Rectal smooth muscle tissue (tissue), 1 donor: ENCODE measurements at regions not wholly inside any gene's neighbourhood (a gene's known extent, or its start where the extent isn't known, plus 50 kb on each side); places are given as distances from the start of the nearest gene placed in this dataset.

Experiments
- H3K27ac ChIP-seq: one replicate; pipeline ENCODE4 v1.7.0; 2013; ENCODE audit warnings: low read depth, low read length, inconsistent platforms
- H3K27me3 ChIP-seq: one replicate; pipeline ENCODE4 v1.7.0; 2013; ENCODE audit warnings: low read length; ENCODE audit not compliant: control insufficient read depth, insufficient read depth
- H3K36me3 ChIP-seq: one replicate; pipeline ENCODE4 v1.7.0; 2013; ENCODE audit warnings: low read length; ENCODE audit not compliant: control insufficient read depth, insufficient read depth
- H3K4me1 ChIP-seq: one replicate; pipeline ENCODE4 v1.7.0; 2013; ENCODE audit warnings: low read length; ENCODE audit not compliant: control insufficient read depth, insufficient read depth
- H3K4me3 ChIP-seq: one replicate; pipeline ENCODE4 v1.7.0; 2013; ENCODE audit warnings: low read length
- H3K9ac ChIP-seq: one replicate; pipeline ENCODE4 v1.7.0; 2013; ENCODE audit warnings: low read length

DNA sequence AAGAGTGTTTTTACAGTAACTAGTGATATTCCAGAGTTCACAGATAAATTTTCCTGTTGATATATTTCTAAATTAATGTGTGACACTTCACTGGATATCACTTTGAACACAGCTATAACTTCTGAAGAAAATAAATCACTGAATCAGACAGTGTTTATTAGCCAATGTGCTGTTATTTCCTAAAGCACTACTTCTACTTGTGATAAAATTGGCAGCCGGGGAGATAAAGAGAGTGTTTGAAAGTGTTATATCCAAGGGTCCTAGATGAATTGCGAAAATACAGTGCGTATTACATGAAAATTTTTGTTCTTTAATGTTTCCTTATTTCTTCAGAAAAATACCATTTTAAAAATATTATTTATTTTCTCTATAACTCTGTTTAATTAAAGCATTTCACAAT lies 417.5 kb upstream of the ARGLU1 start:
- Histone ChIP-seq H3K9ac (no peak overlapping the region), H3K4me1 (no peaks in the 10 kb centered on the region), H3K36me3 (no peaks in the 10 kb centered on the region), H3K27me3 (no peaks in the 10 kb centered on the region), H3K4me3 (no peak overlapping the region), H3K27ac (no peak overlapping the region)

DNA sequence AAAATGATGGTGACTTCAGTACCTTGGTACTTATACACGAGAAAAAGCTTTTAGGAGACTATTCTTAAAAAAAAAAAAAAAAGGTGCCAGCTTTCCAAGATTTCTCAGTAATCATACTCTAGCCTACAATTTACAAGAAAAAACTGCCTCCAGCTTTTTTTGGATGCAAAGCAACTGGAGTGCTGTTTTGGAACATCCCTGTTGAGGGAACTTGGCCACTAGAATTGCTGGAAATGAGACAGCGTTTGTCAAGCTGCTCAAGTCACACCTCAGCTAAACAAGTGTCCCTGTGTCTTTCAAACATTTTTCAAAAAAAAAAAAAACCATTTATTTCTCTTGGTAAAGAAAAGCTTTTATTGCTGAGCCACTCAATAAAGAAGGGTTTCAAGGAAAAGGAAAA lies 413.1 kb upstream of the ARGLU1 start:
- Histone ChIP-seq H3K36me3 (no peaks in the 10 kb centered on the region), H3K4me3 (no peak overlapping the region), H3K4me1 (no peaks in the 10 kb centered on the region), H3K9ac (no peak overlapping the region), H3K27me3 (no peaks in the 10 kb centered on the region), H3K27ac (no peak overlapping the region)

DNA sequence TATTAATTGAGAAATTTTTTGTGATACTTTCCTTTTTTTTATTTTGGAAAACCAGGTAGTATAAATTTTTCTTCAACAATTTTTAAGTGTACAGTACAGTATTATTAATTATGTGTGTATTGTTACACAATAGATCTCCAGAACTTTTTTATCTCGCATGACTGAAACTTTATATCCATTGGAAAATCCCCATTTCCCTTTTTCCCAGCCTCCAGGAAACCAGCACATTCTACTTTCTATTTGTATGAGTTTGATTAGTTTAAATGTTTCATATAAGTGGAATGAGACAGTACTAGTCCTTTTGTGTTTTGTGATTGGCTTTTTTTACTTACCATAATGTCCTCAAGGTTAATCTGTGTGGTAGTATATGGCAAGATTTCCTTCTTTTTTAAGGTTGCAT lies 399.5 kb upstream of the ARGLU1 start:
- H3K36me3 ChIP-seq = no peaks in the 10 kb centered on the region
- no peak overlapping the region for H3K9ac ChIP-seq
- H3K27ac ChIP-seq = no peak overlapping the region
- H3K4me1 ChIP-seq = no peaks in the 10 kb centered on the region
- H3K27me3 ChIP-seq = no peaks in the 10 kb centered on the region
- no peak overlapping the region for H3K4me3 ChIP-seq

DNA sequence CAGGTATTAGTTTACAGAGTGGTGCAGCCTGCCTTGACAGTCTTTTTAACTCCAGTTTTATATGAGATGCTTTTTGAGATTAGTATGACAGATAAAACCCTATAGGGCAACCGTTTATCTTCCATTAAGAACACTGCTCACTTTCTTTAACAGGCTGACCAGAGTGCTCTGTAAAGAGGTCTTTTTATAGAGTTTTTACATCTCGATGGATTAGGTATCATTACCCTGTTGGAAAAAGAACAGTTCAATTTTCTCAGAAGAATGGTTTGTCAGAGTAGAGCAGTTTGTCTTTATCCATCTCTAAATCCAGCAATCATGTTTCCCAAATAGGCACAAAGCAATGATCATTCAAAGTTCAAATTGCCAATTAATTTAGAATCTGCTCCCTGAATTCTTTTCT lies 395.2 kb upstream of the ARGLU1 start:
- Histone ChIP-seq H3K4me1 (no peaks in the 10 kb centered on the region), H3K27me3 (no peaks in the 10 kb centered on the region), H3K9ac (no peak overlapping the region), H3K4me3 (no peak overlapping the region), H3K36me3 (no peaks in the 10 kb centered on the region), H3K27ac (no peak overlapping the region)

DNA sequence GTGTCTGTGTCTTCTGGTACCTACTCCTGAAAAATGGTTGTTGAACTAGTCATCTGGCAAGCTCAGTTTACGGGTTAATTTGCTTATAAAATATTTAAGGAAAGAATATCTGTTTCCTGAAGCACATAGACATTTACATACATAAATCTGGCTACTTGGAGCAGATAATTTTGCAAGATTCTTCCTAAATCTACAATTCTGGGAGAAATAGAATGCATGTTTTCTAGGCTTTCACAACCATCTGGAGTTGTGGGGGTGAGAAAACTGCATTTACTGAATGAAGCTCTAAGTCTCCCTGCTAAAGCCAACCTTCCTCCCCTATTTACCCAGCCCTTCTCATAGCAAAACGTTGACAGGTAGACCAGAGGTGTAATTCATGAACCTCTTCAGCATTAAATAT lies 393.7 kb upstream of the ARGLU1 start:
- no peaks in the 10 kb centered on the region for H3K36me3 ChIP-seq
- H3K9ac ChIP-seq = no peak overlapping the region
- H3K27ac ChIP-seq = no peak overlapping the region
- no peak overlapping the region for H3K4me3 ChIP-seq
- no peaks in the 10 kb centered on the region for H3K4me1 ChIP-seq
- H3K27me3 ChIP-seq = no peaks in the 10 kb centered on the region

DNA sequence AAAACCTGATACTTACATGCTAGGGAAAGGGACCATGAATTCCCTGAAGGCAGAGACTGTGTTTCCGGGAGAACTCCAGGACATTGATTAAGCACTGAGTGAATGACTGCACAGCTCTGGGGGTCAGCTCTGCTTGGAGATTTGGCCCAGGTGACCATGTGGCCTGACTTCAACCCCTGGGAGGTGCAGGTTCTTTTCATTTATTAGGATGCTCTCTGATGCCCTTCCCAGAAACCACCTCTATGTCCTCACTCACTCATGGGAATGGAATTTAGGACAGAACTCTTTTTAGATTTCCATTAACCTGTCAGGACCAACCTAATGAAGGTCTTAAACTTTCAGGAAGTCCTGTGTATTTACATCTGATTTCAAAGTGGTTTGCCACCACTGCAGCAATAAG lies 393.3 kb upstream of the ARGLU1 start:
- H3K36me3 ChIP-seq = no peaks in the 10 kb centered on the region
- H3K4me1 ChIP-seq = no peaks in the 10 kb centered on the region
- no peak overlapping the region for H3K4me3 ChIP-seq
- H3K9ac ChIP-seq = no peak overlapping the region
- H3K27ac ChIP-seq = no peak overlapping the region
- no peaks in the 10 kb centered on the region for H3K27me3 ChIP-seq

DNA sequence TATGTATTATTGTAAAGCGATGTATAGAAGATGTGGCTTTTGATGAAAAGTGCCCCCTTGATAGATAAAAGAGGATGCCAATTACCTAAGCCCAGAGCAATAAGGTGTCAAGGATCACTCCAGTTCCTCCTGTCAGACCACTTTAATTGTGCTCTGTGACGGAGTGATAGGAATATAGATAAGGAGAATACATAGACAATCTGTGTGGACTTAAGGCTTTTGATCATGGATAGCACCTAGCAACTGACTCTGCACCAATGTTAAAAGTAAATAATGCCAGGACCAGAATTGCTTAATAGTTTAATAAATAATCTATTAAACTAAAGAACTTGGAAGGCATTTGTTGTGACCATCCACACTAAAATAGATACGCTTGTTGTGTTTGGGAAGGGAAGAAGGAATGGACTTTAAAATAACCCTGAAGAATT lies 390.7 kb upstream of the ARGLU1 start:
- no peaks in the 10 kb centered on the region for H3K27me3 ChIP-seq
- no peak overlapping the region for H3K4me3 ChIP-seq
- no peaks in the 10 kb centered on the region for H3K4me1 ChIP-seq
- H3K36me3 ChIP-seq = no peaks in the 10 kb centered on the region
- H3K9ac ChIP-seq = no peak overlapping the region
- H3K27ac ChIP-seq = no peak overlapping the region

DNA sequence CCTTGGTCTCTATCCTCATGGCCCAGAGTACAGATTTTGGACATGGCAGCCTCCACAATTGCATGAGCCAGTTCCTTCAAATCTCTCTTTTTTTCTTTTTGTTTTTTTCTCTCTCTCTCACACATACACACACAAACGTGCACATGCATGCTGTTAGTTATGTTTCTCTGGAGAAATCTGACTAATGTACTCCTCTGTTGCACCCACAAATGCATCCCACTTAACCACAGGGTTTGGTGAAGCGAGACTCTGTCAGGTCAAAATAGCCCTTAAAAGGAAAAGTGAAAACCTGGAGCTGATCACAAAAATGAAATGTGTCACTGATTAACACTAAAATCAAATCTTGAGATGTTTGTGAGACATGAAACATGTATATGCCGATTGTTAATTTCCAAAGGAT lies 374.6 kb upstream of the ARGLU1 start:
- Histone ChIP-seq H3K4me1 (no peaks in the 10 kb centered on the region), H3K36me3 (no peaks in the 10 kb centered on the region), H3K9ac (no peak overlapping the region), H3K27me3 (no peaks in the 10 kb centered on the region), H3K4me3 (no peak overlapping the region), H3K27ac (no peak overlapping the region)

DNA sequence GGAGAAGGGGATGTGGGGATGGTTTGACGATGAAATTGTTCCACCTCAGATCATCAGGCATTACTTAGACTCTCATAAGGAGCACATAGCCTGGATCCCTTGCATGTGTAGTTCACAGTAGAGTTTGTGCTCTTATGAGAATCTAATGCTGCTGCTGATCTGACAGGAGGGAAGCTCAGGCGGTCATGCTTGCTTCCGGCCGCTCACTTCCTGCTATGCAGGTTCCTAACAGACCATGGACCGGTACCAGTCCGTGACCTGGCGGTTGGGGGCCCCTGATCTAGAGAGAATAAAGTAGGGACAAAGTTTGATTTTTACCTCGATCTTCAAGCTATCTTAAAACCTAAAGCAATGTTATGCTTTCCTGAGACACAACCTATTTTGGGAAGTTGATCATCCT lies 373.8 kb upstream of the ARGLU1 start:
- Histone ChIP-seq H3K4me3 (no peak overlapping the region), H3K27ac (no peak overlapping the region), H3K27me3 (no peaks in the 10 kb centered on the region), H3K4me1 (no peaks in the 10 kb centered on the region), H3K36me3 (no peaks in the 10 kb centered on the region), H3K9ac (no peak overlapping the region)

DNA sequence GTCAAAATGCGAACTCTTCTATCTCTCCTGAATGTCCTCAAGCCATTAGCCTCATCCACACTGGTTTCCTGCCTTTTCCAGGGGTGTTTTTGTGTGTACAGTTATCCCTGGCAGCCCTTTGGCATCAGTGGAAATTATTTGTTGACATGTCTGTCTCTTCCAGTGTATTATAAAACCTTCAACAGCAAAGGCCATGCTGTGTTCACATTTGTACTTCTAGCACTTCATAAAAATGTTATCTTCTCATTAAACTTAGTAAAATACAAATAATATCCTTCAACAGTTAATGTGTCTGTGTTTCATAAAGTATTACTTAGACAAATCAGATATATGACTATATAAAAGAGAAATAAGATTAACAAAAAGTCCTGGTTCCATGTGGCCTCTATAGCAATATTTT lies 359.5 kb upstream of the ARGLU1 start:
- H3K36me3 ChIP-seq = no peaks in the 10 kb centered on the region
- no peak overlapping the region for H3K27ac ChIP-seq
- no peak overlapping the region for H3K9ac ChIP-seq
- no peaks in the 10 kb centered on the region for H3K4me1 ChIP-seq
- no peaks in the 10 kb centered on the region for H3K27me3 ChIP-seq
- no peak overlapping the region for H3K4me3 ChIP-seq

DNA sequence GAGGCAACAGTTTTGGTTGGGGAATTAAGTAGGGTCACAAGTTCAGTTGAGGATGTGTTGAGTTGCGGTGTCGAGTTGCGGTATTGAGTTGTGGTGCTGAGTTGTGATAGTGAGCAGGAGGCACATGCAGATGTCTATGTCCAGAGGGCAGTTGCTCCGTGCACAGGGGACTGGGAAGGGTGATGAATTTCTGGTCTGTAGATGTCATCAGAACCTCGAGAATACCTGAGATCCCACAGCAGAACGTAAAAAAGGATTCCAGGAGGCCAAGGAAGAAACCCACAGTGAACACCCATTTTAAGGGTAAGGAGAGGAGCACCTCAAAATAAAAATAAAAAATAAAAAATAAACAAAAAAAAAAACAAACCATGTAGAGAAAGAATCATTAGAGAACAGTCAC lies 354.4 kb upstream of the ARGLU1 start:
- no peak overlapping the region for H3K4me3 ChIP-seq
- no peak overlapping the region for H3K9ac ChIP-seq
- no peaks in the 10 kb centered on the region for H3K36me3 ChIP-seq

DNA sequence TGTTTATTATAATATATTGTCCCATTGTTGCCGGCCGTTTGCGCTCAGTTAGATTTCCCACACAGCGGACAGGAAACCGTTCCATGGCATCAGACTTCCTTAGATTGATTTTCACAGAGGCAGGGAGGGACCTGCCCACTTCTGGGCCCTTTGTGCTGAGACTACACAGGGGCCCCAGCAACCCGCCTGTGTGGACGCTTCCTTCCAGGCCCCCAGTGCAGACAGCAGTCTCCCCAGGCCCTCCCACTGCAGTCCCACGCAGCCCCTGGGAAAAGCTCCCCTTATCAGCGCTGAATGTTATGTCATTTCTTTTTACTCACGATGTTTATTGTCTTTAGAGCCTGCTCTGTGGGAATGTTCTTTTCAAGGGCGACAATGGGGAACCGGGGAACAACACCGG lies 351.7 kb upstream of the ARGLU1 start:
- H3K27me3 ChIP-seq = no peaks in the 10 kb centered on the region
- H3K9ac ChIP-seq = no peak overlapping the region
- no peak overlapping the region for H3K4me3 ChIP-seq
- no peak overlapping the region for H3K27ac ChIP-seq
- H3K4me1 ChIP-seq = no peaks in the 10 kb centered on the region
- H3K36me3 ChIP-seq = no peaks in the 10 kb centered on the region

More for the DNA sequence above, 354.4 kb upstream of the ARGLU1 start:
- no peaks in the 10 kb centered on the region for H3K27me3 ChIP-seq
- H3K4me1 ChIP-seq = no peaks in the 10 kb centered on the region
- no peak overlapping the region for H3K27ac ChIP-seq

DNA sequence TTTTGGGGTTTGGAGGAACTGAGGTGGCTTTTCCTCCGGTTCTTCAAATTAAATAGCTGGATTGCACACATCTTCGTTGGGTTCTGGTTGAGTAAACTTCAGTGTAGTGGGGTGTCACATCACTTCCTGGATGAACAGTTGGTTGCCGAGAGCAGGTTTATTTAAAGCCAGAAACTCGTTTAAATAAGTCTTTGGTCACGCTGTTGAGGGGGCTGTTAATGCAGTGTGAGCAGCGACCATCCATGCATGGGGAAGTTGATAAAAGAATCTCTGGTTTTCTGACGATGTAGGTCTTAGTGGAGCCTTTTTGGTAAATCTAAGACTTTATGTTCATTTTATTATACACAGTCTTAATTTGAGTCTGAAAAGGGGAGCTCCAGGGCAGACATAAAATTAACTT lies 351.2 kb upstream of the ARGLU1 start:
- Histone ChIP-seq H3K4me3 (no peak overlapping the region), H3K27me3 (no peaks in the 10 kb centered on the region)

DNA sequence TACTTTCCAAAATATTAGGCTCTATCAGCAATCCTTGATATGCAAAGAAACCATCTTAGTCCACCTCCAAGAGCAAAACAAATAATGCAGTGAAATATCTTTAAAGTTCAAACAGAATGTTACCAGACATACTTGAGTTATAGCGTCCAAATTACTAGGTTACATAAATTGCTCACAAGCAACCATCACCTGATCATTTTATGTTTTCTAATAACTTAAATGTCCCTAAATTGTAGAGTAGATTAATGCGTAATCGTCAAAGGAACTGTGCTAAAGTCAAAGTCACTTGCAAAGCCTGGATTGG lies 350.6 kb upstream of the ARGLU1 start:
- H3K9ac ChIP-seq = no peak overlapping the region
- H3K27me3 ChIP-seq = no peaks in the 10 kb centered on the region
- no peak overlapping the region for H3K4me3 ChIP-seq
- no peak overlapping the region for H3K27ac ChIP-seq
- no peaks in the 10 kb centered on the region for H3K36me3 ChIP-seq
- no peaks in the 10 kb centered on the region for H3K4me1 ChIP-seq

More for the DNA sequence above, 351.2 kb upstream of the ARGLU1 start:
- no peak overlapping the region for H3K27ac ChIP-seq
- H3K36me3 ChIP-seq = no peaks in the 10 kb centered on the region
- H3K9ac ChIP-seq = no peak overlapping the region
- H3K4me1 ChIP-seq = no peaks in the 10 kb centered on the region
